Stomach (tissue), 4 donors: ENCODE measurements at regions not wholly inside any gene's neighbourhood (a gene's known extent, or its start where the extent isn't known, plus 50 kb on each side); places are given as distances from the start of the nearest gene placed in this dataset.

ENCODE experiments used
- CTCF ChIP-seq, 7 experiments: fragments of 450-650 bp in 4 of 7; fragments of 200-600 bp in 3 of 7; sonication (generic) in 3 of 7; IDR thresholded peaks; one replicate each; pipeline ENCODE4 v1.5.1; 2016 to 2019; ENCODE audit warnings: antibody characterized with exemption in 7 of 7, control low read depth in 2 of 7, mild to moderate bottlenecking in 1 of 7
- POLR2A ChIP-seq, 4 donors: fragments of 450-650 bp; IDR thresholded peaks; one replicate each; pipeline ENCODE4 v1.6.1; 2016; ENCODE audit warnings: antibody characterized with exemption in 4 of 4, control low read depth in 2 of 4, mild to moderate bottlenecking in 1 of 4, moderate library complexity in 1 of 4
- POLR2AphosphoS5 ChIP-seq, 3 donors: sonication (generic); formaldehyde crosslinking; IDR thresholded peaks; one replicate each; pipeline ENCODE4 v1.6.1; 2016; ENCODE audit warnings: antibody characterized with exemption in 3 of 3

GRCh38 chr18:28707006-28707405, 530.1 kb upstream of the CDH2 start:
- TF ChIP-seq CTCF (IDR thresholded peaks at IDR 0.05) (no peak), POLR2A (IDR thresholded peaks at IDR 0.05) (no peak), POLR2AphosphoS5 (IDR thresholded peaks at IDR 0.05) (no peak)
